Medulla oblongata (tissue), 1 donor: ENCODE measurements at regions not wholly inside any gene's neighbourhood (a gene's known extent, or its start where the extent isn't known, plus 50 kb on each side); places are given as distances from the start of the nearest gene placed in this dataset.

ENCODE experiments used
- DNase-seq: peaks from one replicate; pipeline ENCODE4 v3.0.0-alpha.2; 2015; ENCODE audit errors: extremely low spot score

DNA sequence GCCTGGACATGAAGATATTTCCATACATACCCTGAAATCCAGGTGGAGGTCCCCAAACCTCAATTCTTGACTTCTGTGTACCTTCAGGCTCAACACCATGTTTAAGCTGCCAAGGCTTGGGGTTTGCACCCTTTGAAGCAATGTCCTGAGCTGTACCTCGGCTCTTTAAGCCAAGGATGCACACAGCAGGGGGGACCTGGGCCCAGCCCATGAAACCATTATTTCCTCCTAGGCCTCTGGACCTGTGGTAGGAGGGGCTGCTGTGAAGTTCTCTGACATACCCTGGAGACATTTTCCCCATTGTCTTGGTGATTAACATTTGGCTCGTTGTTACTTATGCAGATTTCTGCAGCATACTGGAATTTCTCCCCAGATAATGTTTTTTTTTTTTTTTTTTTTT, 184.3 kb upstream of the RGS18 start:
- no peak for DNase-seq

DNA sequence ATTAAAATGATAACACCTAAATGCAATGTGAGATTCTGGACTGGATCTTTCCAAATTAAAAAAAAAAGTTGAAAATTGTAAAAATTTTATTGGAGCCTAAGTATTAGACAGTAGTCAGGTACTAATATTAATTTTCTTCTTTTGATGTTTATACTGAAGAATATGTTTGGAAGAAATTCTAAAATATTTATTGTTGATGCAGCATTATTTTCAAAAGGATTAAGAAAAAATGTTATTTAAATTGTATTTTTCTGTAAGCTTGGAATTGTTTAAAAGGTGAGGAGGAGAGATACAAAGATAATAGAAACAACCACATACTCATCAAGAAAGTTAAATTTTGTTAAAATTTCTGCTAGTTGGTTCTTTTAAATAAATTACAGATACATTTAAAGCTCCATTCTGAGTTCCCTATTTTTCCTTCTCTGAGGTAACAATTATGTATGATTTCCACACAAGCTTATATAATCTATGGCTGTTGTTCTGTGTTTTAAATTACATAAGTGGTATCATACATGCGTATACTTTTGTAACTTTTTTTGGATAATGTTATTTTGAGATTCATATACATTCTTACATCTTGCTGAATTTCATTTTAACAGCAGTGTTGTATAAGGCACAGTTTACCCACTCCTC, 180.3 kb upstream of the RGS18 start:
- DNase-seq, result no peak

DNA sequence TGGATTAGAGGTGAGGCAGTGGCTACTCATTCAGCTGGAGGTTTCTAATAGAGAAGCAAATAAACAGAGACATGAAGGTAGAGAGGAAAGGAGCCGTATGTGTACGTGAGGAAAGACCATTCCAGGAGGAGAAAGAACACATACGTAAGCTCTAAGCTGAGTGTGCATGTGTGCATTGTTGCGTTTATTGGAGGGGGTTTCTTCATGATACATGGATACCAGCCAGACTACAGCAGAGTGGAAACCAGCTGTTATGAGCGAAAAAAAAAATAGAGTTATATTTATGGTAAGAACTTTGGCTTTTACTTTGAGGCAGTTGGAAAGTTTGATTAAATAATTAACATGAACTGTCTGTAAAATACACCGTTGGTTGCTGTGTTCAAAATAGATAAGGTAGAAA, 173.4 kb upstream of the RGS18 start:
- DNase-seq, result no peak

DNA sequence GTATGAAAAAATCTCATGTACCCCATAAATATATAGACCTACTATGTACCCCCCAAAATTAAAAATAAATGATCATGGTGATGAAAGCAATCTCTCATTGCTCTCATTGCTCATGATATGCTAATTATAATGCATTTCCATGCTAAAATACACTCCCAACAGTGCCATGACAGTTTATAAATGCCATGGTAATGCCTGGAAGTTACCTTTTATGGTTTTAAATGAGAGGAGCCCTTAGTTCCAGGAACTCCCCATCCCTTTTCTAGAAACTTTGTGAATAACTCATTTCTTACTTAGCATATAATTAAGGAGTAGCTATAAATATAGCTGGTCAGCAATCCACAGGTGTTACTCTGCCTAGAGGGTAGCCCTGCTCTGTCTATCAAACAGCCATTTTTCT, 166.1 kb upstream of the RGS18 start:
- no peak for DNase-seq

DNA sequence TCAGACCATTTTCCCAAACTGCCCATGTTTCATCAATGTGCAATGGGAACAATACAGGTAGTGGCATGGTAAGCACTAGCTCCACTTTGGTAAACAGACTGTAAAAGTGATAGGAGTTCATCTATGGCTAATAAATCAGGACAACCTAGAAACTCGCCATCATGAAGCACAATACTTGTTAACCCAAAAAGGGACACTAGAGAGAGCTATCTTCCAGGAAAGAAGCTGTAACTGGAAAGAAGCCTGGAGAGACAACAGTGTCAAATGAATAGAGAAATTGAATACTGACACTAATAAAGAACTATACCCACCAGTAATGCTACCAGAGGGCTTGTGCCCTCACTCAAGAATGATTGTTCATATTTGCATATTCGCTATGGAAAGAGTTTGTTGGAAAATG, 164.7 kb upstream of the RGS18 start:
- DNase-seq, result peak; percentile 3

DNA sequence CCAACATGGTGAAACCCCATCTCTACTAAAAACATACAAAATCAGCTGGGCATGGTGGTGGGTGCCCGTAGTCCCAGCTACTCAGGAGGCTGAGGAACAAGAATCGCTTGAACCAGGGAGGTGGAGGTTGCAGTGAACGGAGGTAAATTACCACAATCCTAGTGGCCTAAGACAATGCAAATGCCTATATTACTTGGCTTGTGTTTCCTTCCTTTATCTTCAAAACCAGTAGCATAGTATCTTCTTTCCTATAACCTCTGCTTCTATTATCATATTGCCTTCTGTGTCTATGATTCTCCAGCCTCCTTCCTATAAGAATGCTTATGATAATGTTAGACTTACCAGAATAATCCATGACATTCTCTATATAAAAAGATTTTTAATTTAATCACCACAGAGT, 156.2 kb upstream of the RGS18 start:
- DNase-seq, result no peak

DNA sequence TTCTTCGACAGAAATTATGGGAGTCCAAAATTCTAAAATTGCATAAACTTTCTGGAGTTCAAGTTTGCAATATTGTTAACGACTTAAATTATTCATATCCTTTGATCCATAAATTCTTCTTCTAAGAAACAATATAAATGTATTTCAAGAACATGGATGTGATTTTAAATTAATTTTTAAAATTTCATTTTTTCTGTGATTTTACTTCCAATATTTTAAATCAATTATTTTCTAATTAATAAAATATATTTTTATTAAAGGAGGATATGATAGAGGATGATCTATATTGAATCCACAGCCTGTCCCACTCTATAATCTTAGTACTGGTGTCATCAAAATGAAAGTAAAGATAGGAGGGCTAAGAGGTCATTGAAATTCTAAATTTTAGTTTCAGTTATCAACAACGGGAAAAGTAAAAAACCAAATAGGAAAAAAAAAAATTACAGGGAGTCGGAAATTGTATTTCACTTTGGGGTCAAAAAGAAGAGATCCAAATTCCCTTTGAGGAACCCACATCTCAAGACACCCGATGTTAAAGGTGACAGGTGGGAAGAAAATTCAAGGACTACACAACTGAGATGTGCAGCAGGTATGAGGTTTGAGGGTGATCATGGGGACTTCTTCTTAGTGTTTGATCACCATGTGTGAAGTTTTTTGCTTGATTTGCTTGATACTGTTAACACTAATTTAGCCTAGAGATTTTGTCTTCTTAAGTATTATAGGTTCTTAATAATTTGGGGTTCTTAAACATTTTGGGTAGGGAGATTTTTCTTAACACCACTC, 154.8 kb upstream of the RGS18 start:
- DNase-seq, result no peak

DNA sequence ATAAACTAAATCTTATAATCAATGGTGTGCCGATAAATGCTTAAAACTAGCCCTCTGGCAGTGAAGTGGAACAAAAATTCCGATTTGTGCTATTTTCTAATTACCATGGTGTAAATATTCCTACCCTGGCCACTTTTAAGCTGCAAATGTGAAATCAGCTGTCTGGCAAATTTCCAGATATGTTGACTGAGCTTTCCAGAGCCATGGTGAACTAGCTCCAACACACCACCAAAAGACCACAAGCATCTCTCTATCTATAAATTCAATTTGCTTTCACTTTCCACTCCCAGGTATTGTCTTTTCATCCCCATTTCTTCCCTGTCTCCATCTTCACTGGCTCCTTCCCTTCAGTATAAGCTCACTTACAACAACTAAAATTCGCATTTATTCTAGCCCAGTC, 152.3 kb upstream of the RGS18 start:
- DNase-seq, result no peak

DNA sequence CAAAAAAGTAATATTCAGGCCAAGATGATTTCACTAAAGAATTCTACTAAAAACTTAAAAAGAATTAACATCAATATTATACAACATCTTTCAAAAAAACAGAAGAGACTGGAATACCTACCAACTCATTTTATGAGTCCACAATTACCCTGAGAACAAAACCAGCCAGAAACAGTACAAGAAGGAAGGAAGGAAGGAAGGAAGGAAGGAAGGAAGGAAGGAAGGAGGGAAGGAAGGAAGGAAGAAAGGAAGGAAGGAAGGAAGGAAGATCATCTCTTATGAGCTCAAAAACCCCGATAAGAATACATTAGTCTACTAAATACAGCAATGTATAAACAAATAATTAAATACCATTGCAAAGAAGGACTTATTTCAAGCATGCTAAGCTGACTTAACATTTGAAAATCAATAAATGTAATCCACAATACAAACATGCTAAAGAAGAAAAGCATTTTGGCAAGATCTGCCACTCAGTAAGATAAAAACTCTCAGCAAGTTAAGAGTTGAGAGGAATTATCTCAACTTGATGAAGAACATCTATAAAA, 149.9 kb upstream of the RGS18 start:
- no peak for DNase-seq

DNA sequence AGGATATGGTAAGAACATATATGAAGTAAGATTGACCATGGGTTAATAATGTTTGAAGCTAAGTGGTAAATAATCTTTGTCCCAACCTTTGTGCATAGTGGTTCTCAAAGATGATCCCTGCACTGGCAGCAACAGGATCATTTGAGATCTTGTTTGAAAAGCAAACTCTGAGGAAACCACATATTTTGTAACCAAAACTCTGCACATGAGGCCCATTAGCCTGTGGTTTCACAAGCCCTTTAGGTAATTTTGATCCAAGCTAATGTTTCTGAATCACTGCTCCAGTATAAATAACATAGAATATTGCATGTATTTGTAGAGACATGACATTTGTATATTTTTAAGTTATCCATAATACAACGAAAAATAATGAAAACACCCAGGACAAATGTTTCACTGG, 147.9 kb upstream of the RGS18 start:
- no peak for DNase-seq

DNA sequence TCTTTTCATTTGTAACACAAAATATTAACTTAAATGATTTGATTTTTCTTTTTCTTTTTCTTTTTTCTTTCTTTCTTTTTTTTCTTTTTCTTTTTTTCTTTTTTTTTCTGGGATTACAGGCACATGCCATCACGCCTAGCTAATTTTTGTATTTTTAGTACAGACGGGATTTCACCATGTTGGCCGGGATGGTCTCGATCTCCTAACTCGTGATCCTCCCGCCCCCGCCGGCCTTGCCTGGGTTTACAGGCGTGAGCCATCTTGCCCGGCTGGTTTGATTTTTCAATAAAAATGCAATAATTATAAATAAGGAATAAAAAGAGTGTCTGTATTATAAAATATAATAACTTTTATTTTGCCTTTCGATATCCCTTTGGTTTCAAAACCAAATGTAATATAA, 146.7 kb upstream of the RGS18 start:
- DNase-seq, result no peak

DNA sequence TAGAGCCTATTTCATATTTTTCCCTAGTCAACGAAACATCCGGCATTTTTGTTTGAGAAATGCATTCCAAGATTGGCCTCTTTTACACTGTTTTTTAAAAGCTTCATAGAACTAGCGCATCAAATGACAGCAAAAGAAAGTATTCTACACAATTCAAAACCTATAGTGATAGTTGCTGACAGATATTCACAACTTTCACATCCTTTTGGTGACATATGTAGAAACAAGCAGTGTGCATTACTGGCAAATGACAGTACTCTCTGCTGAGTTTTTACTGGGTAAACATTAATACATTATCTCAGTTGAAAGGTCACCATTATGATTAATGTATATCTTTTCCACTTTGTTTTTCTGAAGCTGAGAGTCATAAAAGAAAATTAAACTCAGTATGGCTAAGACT, 135.4 kb upstream of the RGS18 start:
- DNase-seq, result no peak

DNA sequence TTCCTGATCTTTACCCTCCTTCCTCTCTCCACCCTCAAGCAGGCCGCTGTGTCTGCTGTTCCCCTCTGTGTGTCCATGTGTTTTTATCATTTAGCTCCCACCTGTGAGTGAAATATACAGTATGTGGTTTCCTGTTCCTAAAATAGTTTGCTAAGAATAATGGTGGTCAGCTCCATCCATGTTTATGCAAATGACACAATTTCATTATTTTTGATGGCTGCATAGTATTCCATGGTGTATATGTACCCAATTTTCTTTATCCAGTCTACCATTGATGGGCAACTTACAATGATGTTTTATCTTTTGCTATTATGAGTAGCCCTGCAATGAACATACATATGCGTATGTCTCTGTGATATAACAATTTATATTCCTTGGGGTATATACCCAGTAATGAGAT, 133.4 kb upstream of the RGS18 start:
- no peak for DNase-seq

DNA sequence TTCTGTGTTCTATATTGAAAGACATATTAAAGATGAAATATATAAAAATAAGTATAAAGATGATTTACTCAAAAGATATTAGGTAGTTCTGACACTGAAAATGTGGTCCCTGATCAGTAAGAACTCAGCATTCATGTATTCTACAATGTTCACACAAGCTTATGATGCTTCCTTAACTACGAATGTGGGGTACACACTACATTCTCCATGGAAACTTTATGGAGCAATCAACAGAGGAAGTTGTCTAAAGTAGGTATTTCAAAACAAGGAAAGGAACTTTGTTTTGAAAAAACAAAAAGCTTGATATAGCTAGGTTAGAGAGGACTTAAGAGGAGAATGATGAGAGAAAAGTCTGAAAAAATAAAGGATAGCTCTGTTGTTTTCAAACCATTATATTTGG, 119.7 kb upstream of the RGS18 start:
- DNase-seq, result no peak

DNA sequence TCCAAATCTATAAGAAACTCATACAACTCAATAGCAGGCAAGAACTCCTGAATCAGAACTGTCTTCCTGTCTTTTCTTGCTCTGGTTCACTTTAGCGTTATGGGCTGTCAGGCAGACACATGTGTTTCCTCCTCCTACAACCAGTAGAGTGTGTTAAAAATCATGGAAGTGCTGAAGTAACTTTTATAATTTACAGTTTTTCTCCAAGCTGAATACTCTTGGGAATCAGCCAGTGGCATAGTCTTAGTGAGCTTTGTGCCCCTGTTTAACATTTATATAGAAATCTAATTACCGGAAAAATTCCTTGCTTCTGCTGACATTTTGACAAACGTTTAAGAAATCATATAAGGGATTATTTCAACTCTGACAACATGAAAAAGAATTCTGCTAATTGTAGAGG, 113.1 kb upstream of the RGS18 start:
- DNase-seq, result no peak

DNA sequence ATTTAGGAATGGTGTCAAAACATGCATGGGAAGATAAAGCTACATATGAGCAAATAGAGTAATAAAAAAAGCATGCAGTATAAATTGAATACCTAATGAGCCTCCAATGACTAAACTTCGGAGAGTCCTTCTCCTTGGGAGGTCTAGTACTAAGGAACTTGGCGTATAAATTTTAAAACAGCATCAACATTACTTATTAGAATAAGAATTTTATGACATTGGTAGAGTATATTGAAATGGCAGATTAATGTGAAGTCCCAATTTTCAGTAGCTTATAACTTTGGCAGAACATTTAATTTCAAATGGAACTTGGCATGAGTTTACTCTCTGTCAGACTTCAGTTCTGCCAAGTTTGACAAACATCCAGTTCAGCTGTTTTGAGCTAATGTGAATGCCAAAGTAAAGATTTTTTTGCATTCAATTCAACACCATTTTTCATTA, 104.7 kb upstream of the RGS18 start:
- DNase-seq, result peak; percentile 21

DNA sequence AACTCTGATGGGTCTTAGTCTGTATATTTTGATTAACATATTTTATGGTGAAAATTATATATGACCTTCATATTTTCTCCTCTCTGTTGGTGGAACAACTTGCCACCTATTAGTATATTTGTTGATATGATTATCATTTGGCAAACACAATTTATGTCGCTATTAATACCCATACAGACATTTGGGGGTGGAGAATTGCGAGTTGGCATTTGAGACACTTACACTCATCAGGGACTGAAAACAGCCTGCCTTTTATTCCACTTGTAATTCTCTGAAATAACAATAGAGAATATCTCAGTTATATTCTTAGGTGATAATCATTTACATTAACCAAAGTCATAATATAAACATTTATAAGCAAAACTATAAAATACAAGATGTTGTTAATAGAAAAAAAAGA, 100.5 kb upstream of the RGS18 start:
- DNase-seq, result no peak

DNA sequence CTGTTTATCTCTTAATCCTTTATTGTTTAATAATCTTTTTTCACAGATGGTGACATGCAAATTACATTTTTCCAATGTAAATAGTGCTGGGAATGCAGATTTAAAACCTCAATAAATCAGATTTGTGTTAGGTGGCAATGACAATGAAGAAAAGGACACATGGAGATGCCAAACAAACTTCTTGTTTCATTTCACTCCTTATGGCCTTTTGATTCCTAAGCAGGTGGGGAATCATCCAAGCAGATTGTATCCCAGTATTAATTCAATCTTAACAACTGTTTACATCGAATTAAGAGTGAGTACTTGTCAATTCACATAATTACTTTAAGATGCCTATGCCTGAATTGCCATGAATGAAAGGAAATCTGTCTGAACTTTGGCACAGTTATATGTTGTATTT, 98.9 kb upstream of the RGS18 start:
- DNase-seq, result no peak

DNA sequence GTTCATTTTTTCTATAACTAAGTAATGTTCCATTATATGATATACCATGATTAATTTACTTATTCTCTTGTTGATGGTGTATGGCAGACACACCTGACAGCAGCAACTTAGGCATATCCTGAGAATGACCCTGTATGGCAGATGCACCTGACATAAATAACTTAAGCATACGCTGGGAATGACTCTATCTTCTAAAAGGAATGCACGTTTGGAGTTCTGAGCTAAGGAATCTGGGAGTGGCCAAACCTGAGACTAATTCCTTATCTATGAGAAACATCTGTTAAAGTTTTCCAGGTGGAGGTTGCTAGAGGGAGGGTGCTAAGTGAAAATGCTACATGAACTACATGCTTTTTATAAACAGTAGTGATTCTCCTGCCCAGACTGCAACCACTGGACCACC, 96.7 kb upstream of the RGS18 start:
- no peak for DNase-seq

DNA sequence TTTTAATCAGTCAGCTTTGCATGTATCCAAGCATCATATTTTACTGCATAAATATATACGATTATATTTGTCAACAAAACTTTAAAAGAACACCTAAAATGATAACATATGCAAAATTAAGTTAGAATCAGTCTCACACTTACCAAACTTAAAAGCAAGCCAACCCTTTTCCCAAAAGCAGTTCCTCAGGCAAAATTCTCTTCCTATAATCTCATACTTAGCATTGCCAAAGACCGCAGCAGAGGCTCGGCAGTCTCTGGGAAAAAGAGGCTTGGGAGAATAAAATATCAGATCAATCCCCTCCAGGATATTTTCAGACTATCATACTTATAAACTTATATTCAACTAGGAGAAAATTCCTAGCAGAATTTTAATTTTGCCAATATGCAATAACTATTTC, 93.2 kb upstream of the RGS18 start:
- DNase-seq, result no peak

DNA sequence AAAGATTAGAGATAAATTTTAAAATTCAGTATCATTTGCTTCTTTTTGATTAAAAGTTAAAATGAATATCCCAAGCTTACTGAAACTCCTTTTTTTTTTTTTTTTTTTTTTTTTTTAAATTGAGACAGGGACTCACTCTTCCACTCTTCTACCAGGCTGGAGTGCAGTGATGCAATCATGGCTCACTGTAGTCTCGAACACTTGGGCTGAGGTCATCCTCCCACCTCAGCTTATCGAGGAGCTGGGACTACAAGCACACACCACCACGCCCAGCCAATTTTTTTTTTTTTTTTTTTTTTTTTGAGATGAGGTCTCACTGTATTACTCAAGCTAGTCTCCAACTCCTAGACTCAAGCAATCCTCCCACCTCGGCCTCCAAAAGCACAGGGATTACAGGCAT, 92.1 kb upstream of the RGS18 start:
- no peak for DNase-seq

DNA sequence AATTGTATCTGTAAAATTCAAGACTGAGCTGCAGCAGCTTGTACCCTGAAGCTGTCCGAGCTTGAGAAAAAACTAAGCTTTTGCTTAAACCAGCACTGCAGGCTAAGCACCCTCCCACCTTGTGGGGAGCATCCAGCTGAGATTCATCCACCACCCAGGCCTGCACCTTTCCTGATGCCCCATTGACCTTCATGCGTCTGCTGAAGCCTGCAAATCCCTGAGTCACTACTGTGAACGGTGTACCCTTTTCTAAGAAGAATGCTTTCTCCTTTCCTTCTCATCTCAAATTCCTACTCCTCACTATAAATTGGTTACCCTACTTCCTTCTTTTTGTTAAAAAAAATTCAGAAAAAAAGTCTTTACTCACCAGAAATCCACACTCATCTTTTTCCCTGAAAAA, 90.9 kb upstream of the RGS18 start:
- no peak for DNase-seq

DNA sequence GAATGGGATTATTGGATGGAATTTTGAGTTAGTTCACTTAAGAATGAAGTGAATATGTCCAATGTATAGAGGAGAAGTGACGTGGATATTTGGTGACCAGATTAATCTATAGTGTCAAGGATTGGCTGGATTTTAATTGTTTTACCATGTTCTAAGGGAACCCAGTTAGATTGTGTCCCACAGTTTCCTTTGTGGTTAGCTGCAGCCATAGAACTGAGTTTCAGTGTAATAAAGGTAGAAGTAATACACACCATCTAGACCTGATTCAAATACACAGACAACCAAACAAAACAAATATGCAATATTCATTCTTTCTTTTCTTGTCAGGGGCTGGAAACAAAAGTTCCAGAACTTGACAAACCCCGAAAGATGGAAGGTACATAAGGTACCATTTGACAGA, 88.0 kb upstream of the RGS18 start:
- no peak for DNase-seq

DNA sequence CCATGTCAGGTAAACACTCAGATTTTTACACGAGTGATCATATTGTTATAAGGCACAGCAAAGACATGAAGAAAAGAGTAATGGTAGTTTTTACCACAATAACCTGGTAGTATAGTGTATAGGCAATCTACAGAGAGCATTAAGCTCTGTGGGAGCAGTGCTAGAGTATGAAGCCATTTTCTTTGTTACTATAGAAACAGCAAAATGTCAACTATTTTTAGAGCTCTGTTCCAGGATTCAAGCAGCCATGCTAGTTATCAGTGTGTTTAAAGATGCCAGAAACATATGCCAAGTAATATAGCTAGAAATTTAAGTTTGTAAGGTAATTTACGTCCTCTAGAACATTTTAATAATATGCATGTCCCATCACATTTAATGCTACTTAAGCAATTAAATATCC, 77.6 kb upstream of the RGS18 start:
- no peak for DNase-seq
